Natural killer cell (primary cell): ENCODE measurements at regions not wholly inside any gene's neighbourhood (a gene's known extent, or its start where the extent isn't known, plus 50 kb on each side); places are given as distances from the start of the nearest gene placed in this dataset.

Source experiments
- ATAC-seq, 3 donors: fragments of 150-1000 bp in 2 of 3; fragments of 200-7000 bp in 1 of 3; cut with Tn5 transposase; 1 replicate in 1 of 3; 2 replicates in 2 of 3; pipeline ENCODE4 v1.10.0; 2021; ENCODE audit warnings: mild to moderate bottlenecking in 2 of 3, moderate library complexity in 2 of 3
- DNase-seq, 2 donors: peaks; one replicate each; pipeline versions ENCODE4 v3.0.0 to v3.0.0-alpha.2; 2013 to 2021; ENCODE audit warnings: mixed read lengths in 1 of 2
- H3K27ac ChIP-seq: one replicate; pipeline ENCODE4 v1.5.1; 2013; ENCODE audit warnings: mild to moderate bottlenecking, low read length
- H3K27me3 ChIP-seq: one replicate; pipeline ENCODE4 v1.6.1; 2013; ENCODE audit warnings: low read length; ENCODE audit not compliant: control insufficient read depth, insufficient read depth
- H3K36me3 ChIP-seq: one replicate; pipeline ENCODE4 v1.6.1; 2013; ENCODE audit warnings: low read length; ENCODE audit not compliant: control insufficient read depth, insufficient read depth
- H3K4me1 ChIP-seq: one replicate; pipeline ENCODE4 v1.6.1; 2013; ENCODE audit warnings: low read length; ENCODE audit not compliant: control insufficient read depth, insufficient read depth
- H3K4me3 ChIP-seq: one replicate; pipeline ENCODE4 v1.5.1; 2013; ENCODE audit warnings: low read length
- H3K9me3 ChIP-seq: one replicate; pipeline ENCODE4 v1.6.1; 2013; ENCODE audit warnings: low read length; ENCODE audit not compliant: control insufficient read depth, insufficient read depth
- H3K27ac Mint-ChIP-seq, 2 donors: one replicate each; pipeline ENCODE4 v1.8.0; 2022; ENCODE audit warnings: mild to moderate bottlenecking in 2 of 2, mixed read lengths in 2 of 2, moderate library complexity in 1 of 2
- H3K27me3 Mint-ChIP-seq, 2 donors: one replicate each; pipeline ENCODE4 v1.8.0; 2022; ENCODE audit warnings: low read depth in 2 of 2, mixed read lengths in 2 of 2
- H3K36me3 Mint-ChIP-seq: one replicate; pipeline ENCODE4 v1.8.0; 2022; ENCODE audit warnings: mixed read lengths
- H3K4me1 Mint-ChIP-seq, 2 donors: one replicate each; pipeline ENCODE4 v1.8.0; 2022; ENCODE audit warnings: mixed read lengths in 2 of 2
- H3K4me3 Mint-ChIP-seq: one replicate; pipeline ENCODE4 v1.8.0; 2022; ENCODE audit warnings: mild to moderate bottlenecking, moderate library complexity, mixed read lengths
- H3K9me3 Mint-ChIP-seq, 2 donors: one replicate each; pipeline ENCODE4 v1.8.0; 2022; ENCODE audit warnings: mixed read lengths in 2 of 2
- WGBS: methylation state at CpG from one replicate; pipeline ENCODE4 v1.1.7; 2013; ENCODE audit warnings: missing lambda C conversion rate; ENCODE audit not compliant: insufficient coverage; 5-methylcytosine and 5-hydroxymethylcytosine counted together
- intact Hi-C: fragments of 100-400 bp; cut with micrococcal nuclease; formaldehyde crosslinking; loops from one replicate; pipeline ENCODE4 v1.14.2; 2022
- TF ChIP-seq, protein P1 (sequence below): fragments of 200-600 bp; IDR thresholded peaks from one replicate; pipeline ENCODE4 v1.8.0; 2022; ENCODE audit warnings: antibody characterized with exemption

DNA sequence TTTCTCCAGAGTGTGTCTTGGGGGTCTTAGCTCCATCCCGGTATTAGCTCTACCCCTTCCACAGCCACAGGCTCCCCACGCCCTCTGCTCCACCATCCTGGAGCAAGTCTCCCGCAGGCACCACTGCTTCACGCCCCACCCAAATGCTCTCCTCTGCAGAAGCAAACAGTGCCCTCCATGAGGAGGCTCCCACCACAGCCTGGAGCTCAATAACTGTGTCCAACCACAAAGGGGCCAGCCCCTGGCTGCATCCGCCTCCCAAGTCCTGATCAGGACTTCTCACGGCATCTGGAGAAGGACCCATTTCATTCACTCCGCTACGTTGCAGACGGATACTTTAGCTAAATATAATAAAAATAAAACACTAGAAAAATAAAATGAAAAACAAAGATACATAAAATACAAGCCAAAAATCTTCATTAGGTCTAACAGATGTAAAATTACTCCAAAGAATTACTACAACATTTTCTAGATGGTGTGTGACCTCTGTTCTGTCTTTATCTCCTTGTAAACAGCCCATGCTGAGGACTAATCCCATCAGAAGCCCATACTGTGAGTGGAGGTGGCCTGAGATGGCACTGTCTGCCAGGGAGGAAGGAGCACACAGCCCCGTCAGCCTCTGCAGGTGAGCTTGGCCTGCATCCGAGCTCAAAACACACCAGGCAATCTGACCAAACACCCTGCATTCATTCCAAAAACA, 210.8 kb upstream of the RAB6C start:
- 87% methylated on average over 11 of the region's 11 CpGs for whole genome bisulfite sequencing
- no peak for DNase-seq
- Histone ChIP-seq H3K4me1 (no peaks in the 10 kb centered on the region), H3K4me3 (no peak overlapping the region), H3K27ac (no peak overlapping the region), H3K27me3 (no peaks in the 10 kb centered on the region), H3K9me3 (no peaks in the 10 kb centered on the region), H3K36me3 (no peaks in the 10 kb centered on the region)
- intact Hi-C loops, result no loop called here
- no peaks in the 10 kb centered on the region for H3K9me3 Mint-ChIP-seq
- H3K4me3 Mint-ChIP-seq, result no peak overlapping the region
- H3K27me3 Mint-ChIP-seq, result peaks cover 0 to 12% of the 10 kb centered on the region in 2 donors
- no peaks in the 10 kb centered on the region for H3K4me1 Mint-ChIP-seq
- no peak for ATAC-seq
- TF ChIP-seq, protein P1, sequence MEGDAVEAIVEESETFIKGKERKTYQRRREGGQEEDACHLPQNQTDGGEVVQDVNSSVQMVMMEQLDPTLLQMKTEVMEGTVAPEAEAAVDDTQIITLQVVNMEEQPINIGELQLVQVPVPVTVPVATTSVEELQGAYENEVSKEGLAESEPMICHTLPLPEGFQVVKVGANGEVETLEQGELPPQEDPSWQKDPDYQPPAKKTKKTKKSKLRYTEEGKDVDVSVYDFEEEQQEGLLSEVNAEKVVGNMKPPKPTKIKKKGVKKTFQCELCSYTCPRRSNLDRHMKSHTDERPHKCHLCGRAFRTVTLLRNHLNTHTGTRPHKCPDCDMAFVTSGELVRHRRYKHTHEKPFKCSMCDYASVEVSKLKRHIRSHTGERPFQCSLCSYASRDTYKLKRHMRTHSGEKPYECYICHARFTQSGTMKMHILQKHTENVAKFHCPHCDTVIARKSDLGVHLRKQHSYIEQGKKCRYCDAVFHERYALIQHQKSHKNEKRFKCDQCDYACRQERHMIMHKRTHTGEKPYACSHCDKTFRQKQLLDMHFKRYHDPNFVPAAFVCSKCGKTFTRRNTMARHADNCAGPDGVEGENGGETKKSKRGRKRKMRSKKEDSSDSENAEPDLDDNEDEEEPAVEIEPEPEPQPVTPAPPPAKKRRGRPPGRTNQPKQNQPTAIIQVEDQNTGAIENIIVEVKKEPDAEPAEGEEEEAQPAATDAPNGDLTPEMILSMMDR, result no peak
- H3K27ac Mint-ChIP-seq, result no peak overlapping the region
- H3K36me3 Mint-ChIP-seq, result no peaks in the 10 kb centered on the region

DNA sequence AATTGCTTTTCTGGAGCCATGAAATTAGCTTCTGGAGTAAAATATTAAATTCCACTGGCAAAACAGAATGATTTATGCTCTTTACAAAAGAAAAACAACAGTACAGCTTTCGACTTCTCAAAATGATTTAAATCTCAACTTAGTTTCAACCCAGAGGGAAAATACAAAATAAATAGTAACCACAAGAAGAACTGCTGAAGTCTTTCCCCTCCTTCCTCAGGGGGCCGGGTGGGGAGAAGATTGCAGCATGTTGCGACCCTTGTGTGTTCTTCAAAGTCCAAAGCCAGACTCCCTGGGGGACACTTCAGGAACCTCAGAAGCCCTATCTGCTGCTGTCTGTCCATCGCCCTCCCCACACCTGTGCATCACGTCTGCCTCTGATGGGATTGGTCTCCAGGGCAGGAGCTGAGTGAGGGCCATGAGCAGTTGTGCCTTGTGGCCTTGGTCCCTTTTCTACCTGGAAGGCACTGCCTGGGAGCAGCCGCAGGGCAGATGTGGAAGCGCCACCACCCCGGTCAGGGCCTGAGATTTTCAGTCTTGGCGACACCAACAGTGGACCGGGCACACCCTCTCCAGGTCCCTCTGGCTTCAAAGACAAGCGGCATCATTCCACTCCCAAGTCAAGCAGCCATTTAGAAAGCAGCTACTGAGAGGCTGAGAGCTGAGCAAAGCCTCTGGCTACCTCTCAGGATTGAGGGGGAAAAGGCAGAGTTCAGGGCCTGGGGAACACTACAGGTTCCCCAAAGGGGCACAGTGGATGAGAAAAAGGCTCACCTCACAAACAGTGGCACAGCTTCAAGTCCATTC, 210.1 kb upstream of the RAB6C start:
- intact Hi-C loops, result no loop called here
- H3K4me1 Mint-ChIP-seq, result no peaks in the 10 kb centered on the region
- H3K9me3 Mint-ChIP-seq, result no peaks in the 10 kb centered on the region
- no peak overlapping the region for H3K4me3 Mint-ChIP-seq
- Histone ChIP-seq H3K27me3 (no peaks in the 10 kb centered on the region), H3K36me3 (no peaks in the 10 kb centered on the region), H3K4me3 (no peak overlapping the region), H3K9me3 (no peaks in the 10 kb centered on the region), H3K27ac (no peak overlapping the region), H3K4me1 (no peaks in the 10 kb centered on the region)
- H3K27me3 Mint-ChIP-seq, result peaks cover 0 to 12% of the 10 kb centered on the region in 2 donors
- WGBS, result 76% methylated on average over 11 of the region's 11 CpGs
- TF ChIP-seq, protein P1, result no peak
- H3K36me3 Mint-ChIP-seq, result no peaks in the 10 kb centered on the region
- ATAC-seq (no peak), DNase-seq (no peak)
- no peak overlapping the region for H3K27ac Mint-ChIP-seq

DNA sequence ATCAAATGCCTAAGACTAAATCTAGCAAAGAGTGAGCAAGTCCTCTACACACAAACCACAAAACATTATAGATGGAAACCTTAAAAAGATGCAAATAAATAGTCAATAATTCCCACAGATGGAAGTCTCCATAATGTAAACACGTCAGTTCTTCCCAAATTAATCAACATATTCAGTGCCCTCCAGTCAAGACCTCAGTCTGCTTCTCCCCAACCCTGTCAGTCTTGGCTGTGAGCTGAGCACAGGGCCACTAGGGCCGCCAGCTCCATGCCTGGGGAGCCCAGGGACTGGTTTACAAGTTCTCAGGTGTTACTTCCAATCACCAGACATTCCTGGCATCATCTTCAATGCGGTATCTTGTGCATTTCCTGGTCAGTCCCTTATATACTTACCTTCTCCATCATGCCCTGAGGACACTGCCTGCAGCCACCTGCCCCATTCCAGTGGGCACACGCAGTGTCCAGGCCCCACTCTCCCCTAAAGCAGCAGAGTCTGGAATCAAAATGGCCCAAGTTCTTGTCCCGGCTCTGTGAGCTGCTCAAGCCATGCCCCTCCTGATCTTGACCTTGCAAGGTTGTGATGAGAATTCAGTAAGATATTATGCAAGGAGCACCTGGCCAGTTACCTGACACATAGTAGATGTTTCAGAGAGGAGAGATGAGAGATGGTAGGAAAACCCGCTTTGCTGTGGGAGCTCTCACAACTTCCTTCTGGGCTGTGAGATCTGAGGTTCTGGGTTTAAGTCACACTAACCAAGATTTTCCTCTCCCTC, 207.9 kb upstream of the RAB6C start:
- no peak for DNase-seq
- H3K9me3 Mint-ChIP-seq, result no peaks in the 10 kb centered on the region
- 80% methylated on average over 5 of the region's 6 CpGs for WGBS
- Histone ChIP-seq H3K27me3 (no peaks in the 10 kb centered on the region), H3K36me3 (no peaks in the 10 kb centered on the region), H3K4me1 (no peaks in the 10 kb centered on the region), H3K27ac (no peak overlapping the region), H3K9me3 (no peaks in the 10 kb centered on the region), H3K4me3 (no peak overlapping the region)
- H3K36me3 Mint-ChIP-seq, result no peaks in the 10 kb centered on the region
- intact Hi-C loops, result no loop called here
- no peak overlapping the region for H3K4me3 Mint-ChIP-seq
- TF ChIP-seq, protein P1, result no peak
- H3K4me1 Mint-ChIP-seq, result no peaks in the 10 kb centered on the region
- no peak overlapping the region for H3K27ac Mint-ChIP-seq
- ATAC-seq, result no peak
- peaks cover 0 to 12% of the 10 kb centered on the region in 2 donors for H3K27me3 Mint-ChIP-seq
